ENCODE measurements at regions not wholly inside any gene's neighbourhood (a gene's known extent, or its start where the extent isn't known, plus 50 kb on each side); places are given as distances from the start of the nearest gene placed in this dataset.

GRCh38 chr2:221346411-221346810 is 225.7 kb downstream of the EPHA4 start:
- DNase-seq (ENCODE audit: low spot score) = no peak

DNA sequence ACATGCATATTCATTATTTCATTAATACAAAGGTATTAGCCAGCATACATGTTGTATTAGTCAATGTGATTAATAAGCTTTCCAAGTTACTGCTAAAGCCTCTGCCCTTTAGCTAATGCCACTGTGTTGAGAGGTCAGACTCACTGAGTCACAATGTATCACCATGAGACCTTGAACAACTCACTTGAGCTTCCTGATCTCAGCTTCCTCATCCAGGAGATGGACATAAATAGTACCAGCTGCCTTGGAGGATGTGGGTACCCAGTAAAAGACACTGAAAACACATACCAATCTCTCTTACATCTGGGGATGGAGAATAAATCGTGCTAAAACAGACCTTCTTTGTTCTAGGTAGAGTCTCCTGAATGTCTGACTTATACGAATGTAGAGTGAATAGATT is 224.6 kb downstream of the EPHA4 start:
- DNase-seq (ENCODE audit: low spot score) = no peak

- no peak for DNase-seq (ENCODE audit: low spot score)
Measured at GRCh38 chr2:221350616-221351015, 221.5 kb downstream of the EPHA4 start.

DNA sequence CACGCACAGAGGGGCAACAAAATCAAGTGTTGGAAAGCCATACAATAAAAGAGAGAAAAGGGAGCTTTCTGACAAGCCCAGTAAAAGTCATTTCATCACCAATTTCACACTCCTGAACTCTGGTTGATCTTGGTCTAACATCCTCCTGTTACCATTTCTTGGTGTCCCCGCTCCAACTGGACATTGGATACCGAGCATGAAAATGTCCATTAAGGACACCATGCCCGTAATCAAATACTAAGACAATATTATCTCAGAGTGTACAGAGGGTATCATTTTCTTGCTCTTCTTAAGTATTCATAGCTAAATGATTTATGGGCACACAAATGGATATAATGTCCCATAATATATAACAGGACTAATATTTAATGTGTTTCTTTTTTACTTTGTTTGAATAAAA is 218.9 kb downstream of the EPHA4 start:
- DNase-seq (ENCODE audit: low spot score) = no peak

DNA sequence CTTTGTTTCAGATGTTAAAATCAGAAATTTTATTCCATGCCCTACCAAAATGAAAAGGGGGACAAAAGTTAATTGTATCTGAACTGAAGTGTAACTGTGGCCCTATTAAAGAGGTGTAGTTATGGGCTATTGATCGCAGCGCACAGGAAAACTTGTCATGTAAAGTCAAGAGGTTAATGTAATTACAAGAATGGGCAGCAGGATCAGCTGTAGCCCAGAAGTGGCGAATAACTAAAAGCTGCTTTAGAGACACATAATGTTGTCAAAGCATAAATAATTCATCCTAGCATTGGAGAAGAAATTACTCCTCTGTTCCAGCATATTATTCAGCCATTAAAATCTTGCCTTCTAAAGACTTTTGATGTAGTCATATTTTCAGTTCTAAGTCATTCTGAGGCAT is 211.8 kb downstream of the EPHA4 start:
- no peak for DNase-seq (ENCODE audit: low spot score)

DNA sequence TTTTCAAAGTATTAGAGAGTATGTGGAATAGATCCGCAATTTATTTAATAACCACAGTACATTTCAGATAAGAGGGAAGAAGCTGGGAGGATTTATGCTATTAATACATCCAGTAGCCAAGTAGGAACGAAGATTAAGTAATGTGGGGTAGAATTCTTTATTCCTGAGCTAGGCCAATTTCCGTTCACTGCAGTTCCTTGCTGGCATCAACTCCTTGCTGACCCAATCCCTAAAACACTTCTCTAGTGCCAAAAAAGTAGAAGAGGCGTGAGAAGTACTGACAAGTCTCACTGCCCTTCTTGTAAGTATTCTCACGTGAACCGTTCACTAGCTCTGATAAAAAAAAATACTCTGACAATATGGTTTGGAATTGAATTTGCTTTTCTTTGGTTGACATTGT is 211.4 kb downstream of the EPHA4 start:
- DNase-seq (ENCODE audit: low spot score) = no peak

GRCh38 chr2:221361633-221362032 is 210.5 kb downstream of the EPHA4 start:
- no peak for DNase-seq (ENCODE audit: low spot score)

DNA sequence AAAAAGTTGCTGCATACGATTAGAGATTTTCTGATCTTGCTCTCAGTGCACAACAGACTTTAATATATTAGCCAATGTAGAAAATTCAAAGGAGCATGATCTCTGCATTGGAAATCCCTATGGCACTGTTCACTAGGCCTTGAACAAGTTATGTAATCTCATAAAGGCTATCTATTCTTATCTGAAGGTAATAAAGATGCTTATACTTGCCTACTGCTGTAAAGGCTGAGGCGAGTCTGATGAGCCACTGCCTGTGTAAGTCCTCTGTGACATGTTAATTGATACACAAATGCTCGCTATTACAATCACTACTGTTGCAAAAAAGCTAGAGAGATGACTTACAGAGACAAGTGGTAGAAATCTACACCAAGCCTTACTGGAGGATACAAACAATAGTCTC is 207.4 kb downstream of the EPHA4 start:
- DNase-seq (ENCODE audit: low spot score) = no peak
